Gastrocnemius medialis (tissue), 4 donors: ENCODE measurements at regions not wholly inside any gene's neighbourhood (a gene's known extent, or its start where the extent isn't known, plus 50 kb on each side); places are given as distances from the start of the nearest gene placed in this dataset.

Experiments
- CTCF ChIP-seq, 5 experiments: fragments of 450-650 bp in 3 of 5; fragments of 200-600 bp in 2 of 5; sonication (generic) in 2 of 5; IDR thresholded peaks in 4 of 5; conservative IDR thresholded peaks in 1 of 5; 1 replicate in 4 of 5; 2 replicates in 1 of 5; pipeline ENCODE4 v1.5.1; 2016 to 2019; ENCODE audit warnings: antibody characterized with exemption in 5 of 5, mild to moderate bottlenecking in 3 of 5, moderate library complexity in 3 of 5
- POLR2A ChIP-seq, 2 donors: fragments of 450-650 bp; IDR thresholded peaks; one replicate each; pipeline ENCODE4 v1.6.1; 2017; ENCODE audit warnings: antibody characterized with exemption in 2 of 2, mild to moderate bottlenecking in 2 of 2, moderate library complexity in 2 of 2

GRCh38 chr2:37812941-37813730, 112.0 kb upstream of the RMDN2 start:
- TF ChIP-seq CTCF (IDR thresholded peaks at IDR 0.05 in 4 of 5, conservative IDR thresholded peaks at IDR 0.05 in 1 of 5) (no peak), POLR2A (IDR thresholded peaks at IDR 0.05) (no peak)
